ENCODE measurements at regions not wholly inside any gene's neighbourhood (a gene's known extent, or its start where the extent isn't known, plus 50 kb on each side); places are given as distances from the start of the nearest gene placed in this dataset.

GRCh38 chr11:69354545-69354897 lies 60.6 kb downstream of the MYEOV start:
- no peak for TF ChIP-seq POLR2A (IDR thresholded peaks at IDR 0.05)
- TF ChIP-seq, protein P1, sequence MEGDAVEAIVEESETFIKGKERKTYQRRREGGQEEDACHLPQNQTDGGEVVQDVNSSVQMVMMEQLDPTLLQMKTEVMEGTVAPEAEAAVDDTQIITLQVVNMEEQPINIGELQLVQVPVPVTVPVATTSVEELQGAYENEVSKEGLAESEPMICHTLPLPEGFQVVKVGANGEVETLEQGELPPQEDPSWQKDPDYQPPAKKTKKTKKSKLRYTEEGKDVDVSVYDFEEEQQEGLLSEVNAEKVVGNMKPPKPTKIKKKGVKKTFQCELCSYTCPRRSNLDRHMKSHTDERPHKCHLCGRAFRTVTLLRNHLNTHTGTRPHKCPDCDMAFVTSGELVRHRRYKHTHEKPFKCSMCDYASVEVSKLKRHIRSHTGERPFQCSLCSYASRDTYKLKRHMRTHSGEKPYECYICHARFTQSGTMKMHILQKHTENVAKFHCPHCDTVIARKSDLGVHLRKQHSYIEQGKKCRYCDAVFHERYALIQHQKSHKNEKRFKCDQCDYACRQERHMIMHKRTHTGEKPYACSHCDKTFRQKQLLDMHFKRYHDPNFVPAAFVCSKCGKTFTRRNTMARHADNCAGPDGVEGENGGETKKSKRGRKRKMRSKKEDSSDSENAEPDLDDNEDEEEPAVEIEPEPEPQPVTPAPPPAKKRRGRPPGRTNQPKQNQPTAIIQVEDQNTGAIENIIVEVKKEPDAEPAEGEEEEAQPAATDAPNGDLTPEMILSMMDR (IDR thresholded peaks at IDR 0.05 in 8 of 11, conservative IDR thresholded peaks at IDR 0.05 in 3 of 11): no peak

Measured in spleen (tissue), 7 donors.